Liver (tissue), 2 donors: ENCODE measurements at regions not wholly inside any gene's neighbourhood (a gene's known extent, or its start where the extent isn't known, plus 50 kb on each side); places are given as distances from the start of the nearest gene placed in this dataset.

ENCODE experiments used
- ATF3 ChIP-seq: IDR thresholded peaks from 2 replicates; pipeline ENCODE4 v1.6.1; 2016; ENCODE audit warnings: antibody characterized with exemption
- FOXA1 ChIP-seq: IDR thresholded peaks from 2 replicates; pipeline ENCODE4 v1.6.1; 2016; ENCODE audit warnings: antibody characterized with exemption
- donor health status: healthy.

DNA sequence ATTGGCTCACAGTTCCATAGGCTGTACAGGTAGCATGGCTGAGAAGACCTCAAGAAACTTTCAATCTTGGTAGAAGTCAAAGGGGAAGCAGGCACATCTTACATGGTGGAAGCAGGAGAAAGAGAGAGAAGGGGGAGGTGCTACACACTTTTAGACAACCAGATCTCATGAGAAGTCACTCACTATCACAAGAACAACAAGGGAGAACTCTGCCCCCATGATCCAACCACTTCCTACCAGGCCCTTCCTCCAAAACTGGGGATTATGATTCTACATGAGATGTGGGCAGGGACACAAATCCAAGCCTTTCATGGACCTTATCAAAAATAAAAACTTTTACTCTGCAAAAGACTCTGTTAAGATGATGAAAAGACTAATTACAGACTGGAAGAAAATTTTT is 183.2 kb upstream of the TRIM24 start:
- no peak for TF ChIP-seq FOXA1
- no peak for TF ChIP-seq ATF3
